ENCODE measurements at regions not wholly inside any gene's neighbourhood (a gene's known extent, or its start where the extent isn't known, plus 50 kb on each side); places are given as distances from the start of the nearest gene placed in this dataset.

DNA sequence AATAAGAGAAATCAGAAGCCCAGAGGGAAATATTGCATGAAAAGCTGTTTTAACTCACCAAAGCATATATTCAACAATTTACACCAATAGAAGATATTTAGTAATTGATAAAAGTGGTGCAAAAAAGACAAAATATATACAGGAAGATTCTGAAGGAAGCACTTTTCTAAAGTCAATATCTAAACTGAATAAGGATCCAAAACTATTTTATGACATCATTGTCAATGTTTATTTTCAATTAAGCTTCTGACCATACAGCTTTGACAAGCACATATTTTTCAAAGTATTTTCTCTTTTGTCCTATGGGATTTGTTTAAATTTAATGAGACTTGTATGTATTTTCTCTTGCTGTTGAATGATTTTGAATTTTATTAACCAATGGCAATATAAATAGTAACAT, 1716.1 kb downstream of the OLFM4 start:
- Histone ChIP-seq H3K4me1 (replicated peaks in 1 of 2) (no peaks in the 10 kb centered on the region), H3K4me3 (no peak overlapping the region), H3K9me3 (replicated peaks in 1 of 3) (no peaks in the 10 kb centered on the region), H3K36me3 (replicated peaks in 1 of 2) (no peaks in the 10 kb centered on the region), H3K27ac (no peak overlapping the region), H3K27me3 (no peaks in the 10 kb centered on the region)
- no peak for DNase-seq
- TF ChIP-seq, protein P1, sequence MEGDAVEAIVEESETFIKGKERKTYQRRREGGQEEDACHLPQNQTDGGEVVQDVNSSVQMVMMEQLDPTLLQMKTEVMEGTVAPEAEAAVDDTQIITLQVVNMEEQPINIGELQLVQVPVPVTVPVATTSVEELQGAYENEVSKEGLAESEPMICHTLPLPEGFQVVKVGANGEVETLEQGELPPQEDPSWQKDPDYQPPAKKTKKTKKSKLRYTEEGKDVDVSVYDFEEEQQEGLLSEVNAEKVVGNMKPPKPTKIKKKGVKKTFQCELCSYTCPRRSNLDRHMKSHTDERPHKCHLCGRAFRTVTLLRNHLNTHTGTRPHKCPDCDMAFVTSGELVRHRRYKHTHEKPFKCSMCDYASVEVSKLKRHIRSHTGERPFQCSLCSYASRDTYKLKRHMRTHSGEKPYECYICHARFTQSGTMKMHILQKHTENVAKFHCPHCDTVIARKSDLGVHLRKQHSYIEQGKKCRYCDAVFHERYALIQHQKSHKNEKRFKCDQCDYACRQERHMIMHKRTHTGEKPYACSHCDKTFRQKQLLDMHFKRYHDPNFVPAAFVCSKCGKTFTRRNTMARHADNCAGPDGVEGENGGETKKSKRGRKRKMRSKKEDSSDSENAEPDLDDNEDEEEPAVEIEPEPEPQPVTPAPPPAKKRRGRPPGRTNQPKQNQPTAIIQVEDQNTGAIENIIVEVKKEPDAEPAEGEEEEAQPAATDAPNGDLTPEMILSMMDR (IDR thresholded peaks at IDR 0.05), result no peak
- TF ChIP-seq POLR2A (IDR thresholded peaks at IDR 0.05), result no peak
- intact Hi-C loops (cut with DNase I), result no loop called here

DNA sequence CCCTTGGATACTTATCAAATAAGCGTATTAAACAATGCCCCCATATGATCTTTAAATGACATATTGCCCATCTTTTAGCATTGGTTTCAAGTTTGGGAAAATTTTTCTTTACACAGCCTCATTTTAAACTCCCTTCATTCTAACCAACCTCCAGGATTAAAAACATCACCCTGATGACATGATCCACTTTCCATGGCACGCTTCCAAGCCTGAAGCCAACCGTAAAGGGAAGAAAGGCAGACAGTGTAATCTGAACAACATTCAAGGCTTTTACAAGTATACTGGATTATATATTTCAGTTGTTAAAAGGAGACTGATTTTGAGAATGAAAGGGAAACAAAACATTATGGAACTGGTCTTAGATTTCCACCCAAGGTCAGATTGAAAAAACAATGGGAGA, 1721.9 kb downstream of the OLFM4 start:
- TF ChIP-seq, protein P1 (IDR thresholded peaks at IDR 0.05), result no peak
- TF ChIP-seq POLR2A (IDR thresholded peaks at IDR 0.05), result no peak
- no peak overlapping the region for H3K27ac ChIP-seq
- H3K9me3 ChIP-seq (replicated peaks in 1 of 3), result no peaks in the 10 kb centered on the region
- no peak for DNase-seq
- intact Hi-C loops (cut with DNase I), result no loop called here
- H3K4me3 ChIP-seq, result no peak overlapping the region
- no peaks in the 10 kb centered on the region for H3K27me3 ChIP-seq
- H3K36me3 ChIP-seq (replicated peaks in 1 of 2), result no peaks in the 10 kb centered on the region
- WGBS, 4 donors, result 45 to 59% (median 52%) methylated on average over 3 of the region's 3 CpGs
- H3K4me1 ChIP-seq (replicated peaks in 1 of 2), result no peaks in the 10 kb centered on the region

DNA sequence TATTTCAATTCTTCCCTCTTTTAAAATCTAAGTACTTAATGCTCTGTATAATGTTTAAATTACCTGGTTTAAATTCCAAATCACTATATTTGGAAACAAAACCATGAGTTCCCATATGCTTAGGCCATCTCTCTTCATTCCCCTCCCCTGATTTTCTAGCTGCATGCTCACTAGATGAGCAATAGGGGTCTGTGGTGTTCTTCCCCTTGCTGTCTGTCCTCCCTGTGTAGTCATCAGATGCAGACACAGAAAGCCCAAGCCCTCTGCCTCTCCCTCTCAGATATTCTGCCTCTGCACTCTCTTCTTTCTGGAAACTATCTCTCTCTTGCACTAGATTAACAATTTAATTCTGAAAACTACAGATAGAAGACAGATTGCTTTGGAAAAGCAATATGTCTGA, 1730.2 kb downstream of the OLFM4 start:
- intact Hi-C loops (cut with DNase I), result no loop called here
- no peak overlapping the region for H3K4me3 ChIP-seq
- no peaks in the 10 kb centered on the region for H3K4me1 ChIP-seq (replicated peaks in 1 of 2)
- H3K9me3 ChIP-seq (replicated peaks in 1 of 3), result no peaks in the 10 kb centered on the region
- DNase-seq, result no peak
- H3K36me3 ChIP-seq (replicated peaks in 1 of 2), result no peaks in the 10 kb centered on the region
- no peaks in the 10 kb centered on the region for H3K27me3 ChIP-seq
- no peak overlapping the region for H3K27ac ChIP-seq
- TF ChIP-seq POLR2A (IDR thresholded peaks at IDR 0.05), result no peak
- TF ChIP-seq, protein P1 (IDR thresholded peaks at IDR 0.05), result no peak

DNA sequence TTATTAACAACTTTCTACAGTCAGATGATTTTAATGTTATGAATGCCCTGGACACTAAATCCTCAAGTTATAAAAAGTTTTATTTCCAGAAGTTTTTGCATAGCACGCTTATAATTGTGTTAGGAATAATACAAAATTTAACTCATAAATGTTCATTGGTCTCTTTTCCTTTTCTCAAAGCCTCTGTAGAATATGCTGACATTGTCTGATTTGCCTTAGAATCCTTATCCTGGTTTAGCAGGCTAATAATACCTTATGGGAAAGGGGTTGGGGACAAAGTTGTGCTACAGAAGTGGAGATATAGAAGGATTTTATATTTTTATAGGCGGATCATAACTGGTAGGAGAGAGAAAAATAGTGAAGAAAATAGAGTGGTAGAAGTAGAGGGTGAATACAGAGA, 1739.6 kb downstream of the OLFM4 start:
- WGBS, 4 donors, result 61 to 68% (median 65%) methylated on average over 2 of the region's 2 CpGs
- Histone ChIP-seq H3K27ac (no peak overlapping the region), H3K36me3 (replicated peaks in 1 of 2) (no peaks in the 10 kb centered on the region), H3K9me3 (replicated peaks in 1 of 3) (no peaks in the 10 kb centered on the region), H3K4me1 (replicated peaks in 1 of 2) (no peaks in the 10 kb centered on the region), H3K27me3 (no peaks in the 10 kb centered on the region), H3K4me3 (no peak overlapping the region)
- no peak for DNase-seq
- no peak for TF ChIP-seq POLR2A (IDR thresholded peaks at IDR 0.05)
- TF ChIP-seq, protein P1 (IDR thresholded peaks at IDR 0.05), result no peak
- intact Hi-C loops (cut with DNase I), result no loop called here
